DND-41 (cell line): ENCODE measurements at regions not wholly inside any gene's neighbourhood (a gene's known extent, or its start where the extent isn't known, plus 50 kb on each side); places are given as distances from the start of the nearest gene placed in this dataset.

ENCODE experiments used
- ATAC-seq: fragments of 200-7000 bp; cut with Tn5 transposase; 3 replicates; pipeline ENCODE4 v1.9.1; 2021; ENCODE audit warnings: low read depth; ENCODE audit not compliant: insufficient read depth
- DNase-seq: peaks from one replicate; pipeline ENCODE4 v3.0.0-alpha.2; 2020
- H2AFZ ChIP-seq: 2 replicates; pipeline ENCODE4 v1.6.0; 2012; ENCODE audit warnings: low read depth, low read length
- H3K27ac ChIP-seq: 2 replicates; pipeline ENCODE4 v1.5.1; 2012; ENCODE audit warnings: low read length, inconsistent platforms
- H3K27me3 ChIP-seq: fragments of 200-600 bp; sonication (generic); 2 replicates; pipeline ENCODE4 v1.6.0; 2012; ENCODE audit warnings: low read length, mild to moderate bottlenecking, inconsistent platforms; ENCODE audit not compliant: insufficient read depth, poor library complexity
- H3K36me3 ChIP-seq: 2 replicates; pipeline ENCODE4 v1.5.1; 2012; ENCODE audit warnings: low read length, inconsistent platforms; ENCODE audit not compliant: insufficient read depth
- H3K4me1 ChIP-seq: 2 replicates; pipeline ENCODE4 v1.5.1; 2012; ENCODE audit warnings: mild to moderate bottlenecking, low read length; ENCODE audit not compliant: insufficient read depth
- H3K4me2 ChIP-seq: 2 replicates; pipeline ENCODE4 v1.6.0; 2012; ENCODE audit warnings: mild to moderate bottlenecking, moderate library complexity, low read length, inconsistent platforms; ENCODE audit not compliant: insufficient read depth
- H3K4me3 ChIP-seq, 2 experiments: fragments of 200-600 bp in 1 of 2; shearing (Covaris generic) in 1 of 2; 2 replicates each; pipeline ENCODE4 v1.5.1; 2012 to 2016; ENCODE audit warnings: inconsistent platforms in 2 of 2, low read length in 2 of 2, mild to moderate bottlenecking in 2 of 2, low read depth in 1 of 2, moderate library complexity in 1 of 2
- H3K79me2 ChIP-seq: 2 replicates; pipeline ENCODE4 v1.6.0; 2012; ENCODE audit warnings: low read length, inconsistent platforms; ENCODE audit not compliant: insufficient read depth
- H3K9ac ChIP-seq: 2 replicates; pipeline ENCODE4 v1.6.0; 2012; ENCODE audit warnings: low read depth, mild to moderate bottlenecking, inconsistent platforms, low read length, moderate library complexity
- H3K9me3 ChIP-seq: 2 replicates; pipeline ENCODE4 v1.5.1; 2012; ENCODE audit warnings: low read length, moderate library complexity, mild to moderate bottlenecking, inconsistent platforms; ENCODE audit not compliant: insufficient read depth, severe bottlenecking
- H4K20me1 ChIP-seq: 2 replicates; pipeline ENCODE4 v1.6.0; 2012; ENCODE audit warnings: low read length; ENCODE audit not compliant: insufficient read depth
- CTCF ChIP-seq: IDR thresholded peaks from 2 replicates; pipeline ENCODE4 v1.5.1; 2012; ENCODE audit warnings: borderline replicate concordance, low read length, moderate library complexity, mild to moderate bottlenecking; ENCODE audit not compliant: poor library complexity, severe bottlenecking; ENCODE audit errors: extremely low read depth
- EZH2 ChIP-seq: IDR thresholded peaks from 3 replicates; pipeline ENCODE4 v1.6.1; 2012; ENCODE audit warnings: borderline replicate concordance, low read depth, mild to moderate bottlenecking, moderate library complexity, low read length, inconsistent platforms; ENCODE audit not compliant: severe bottlenecking

- DNase-seq: no peak
- H3K9ac ChIP-seq: no peak overlapping the region
- H3K79me2 ChIP-seq: no peaks in the 10 kb centered on the region
- no peak overlapping the region for H3K4me2 ChIP-seq
- H3K4me3 ChIP-seq: no peak overlapping the region
- no peak for ATAC-seq
- no peaks in the 10 kb centered on the region for H3K36me3 ChIP-seq
- H3K27me3 ChIP-seq: no peaks in the 10 kb centered on the region
- H4K20me1 ChIP-seq: no peaks in the 10 kb centered on the region
- no peak overlapping the region for H2AFZ ChIP-seq
- H3K27ac ChIP-seq: no peak overlapping the region
- H3K9me3 ChIP-seq: no peaks in the 10 kb centered on the region
- no peak for TF ChIP-seq CTCF
- no peaks in the 10 kb centered on the region for H3K4me1 ChIP-seq
These were observed 158.4 kb downstream of the ANKRD60 start for GRCh38 chr20:58069796-58070663.

- H4K20me1 ChIP-seq: peaks cover 2% of the 10 kb centered on the region; the same call in 1 of the 2 replicates
- no peak overlapping the region for H2AFZ ChIP-seq
- H3K36me3 ChIP-seq: no peaks in the 10 kb centered on the region
- no peak for TF ChIP-seq EZH2
- TF ChIP-seq CTCF: no peak
- no peak overlapping the region for H3K4me3 ChIP-seq
- no peaks in the 10 kb centered on the region for H3K27me3 ChIP-seq
- no peaks in the 10 kb centered on the region for H3K9me3 ChIP-seq
- no peak for DNase-seq
- no peaks in the 10 kb centered on the region for H3K4me1 ChIP-seq
- no peak for ATAC-seq
- H3K4me2 ChIP-seq: no peak overlapping the region
- H3K9ac ChIP-seq: no peak overlapping the region
- no peak overlapping the region for H3K27ac ChIP-seq
- no peaks in the 10 kb centered on the region for H3K79me2 ChIP-seq
These were observed 159.2 kb downstream of the ANKRD60 start for GRCh38 chr20:58069207-58069606.

- H3K79me2 ChIP-seq: no peaks in the 10 kb centered on the region
- ATAC-seq (no peak), DNase-seq (no peak)
- H2AFZ ChIP-seq: no peak overlapping the region
- H3K27me3 ChIP-seq: no peaks in the 10 kb centered on the region
- H3K9me3 ChIP-seq: no peaks in the 10 kb centered on the region
- no peak overlapping the region for H3K4me3 ChIP-seq
- no peaks in the 10 kb centered on the region for H3K36me3 ChIP-seq
- no peak overlapping the region for H3K4me2 ChIP-seq
- H3K4me1 ChIP-seq: no peaks in the 10 kb centered on the region
- peaks cover 2% of the 10 kb centered on the region; the same call in 1 of the 2 replicates for H4K20me1 ChIP-seq
- H3K27ac ChIP-seq: no peak overlapping the region
- no peak overlapping the region for H3K9ac ChIP-seq
- TF ChIP-seq CTCF (no peak), EZH2 (no peak)
These were observed 162.7 kb downstream of the ANKRD60 start for GRCh38 chr20:58065508-58066361.
